SK-N-DZ (cell line): ENCODE measurements at regions not wholly inside any gene's neighbourhood (a gene's known extent, or its start where the extent isn't known, plus 50 kb on each side); places are given as distances from the start of the nearest gene placed in this dataset.
"Not testable (repeated sequence)": the region's sequence is repeated elsewhere in the genome, so short reads cannot be mapped to it uniquely, and the experiment has no call there.

Experiments
- DNase-seq: peaks from one replicate; pipeline ENCODE4 v3.0.0-alpha.2; 2015; ENCODE audit warnings: low spot score

GRCh38 chrX:136975684-136976470 lies 57.9 kb downstream of the GPR101 start:
- DNase-seq, result no peak

GRCh38 chrX:136967966-136968365 lies 65.8 kb downstream of the GPR101 start:
- no peak for DNase-seq

GRCh38 chrX:136963973-136964372 lies 69.8 kb downstream of the GPR101 start:
- DNase-seq, result no peak

DNA sequence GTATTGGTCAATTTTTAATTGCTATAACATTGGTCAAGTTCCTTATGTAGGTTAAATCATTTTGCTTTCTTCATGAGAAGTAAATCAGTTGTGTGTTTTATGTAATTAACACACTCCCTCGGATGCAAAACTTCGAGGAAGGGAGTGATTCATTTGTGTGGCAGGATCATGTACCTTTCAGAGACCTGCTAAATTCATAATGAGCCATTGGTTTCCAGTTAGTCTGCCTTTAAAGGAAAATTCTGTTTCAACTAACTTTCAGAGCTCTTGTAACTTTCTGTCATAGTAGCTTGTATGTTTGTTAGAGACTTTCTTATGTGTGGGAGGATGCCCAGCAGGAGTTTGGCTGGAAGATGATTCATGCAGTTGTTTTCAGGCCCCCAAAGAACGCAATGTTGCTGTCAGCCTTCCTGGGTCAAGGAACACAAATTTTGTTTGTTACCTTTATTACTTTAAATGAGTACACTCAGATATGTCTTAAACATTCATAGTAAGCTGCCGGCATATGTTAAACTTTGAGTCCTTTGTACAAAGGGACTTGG lies 72.1 kb downstream of the GPR101 start:
- DNase-seq, result no peak

GRCh38 chrX:136954930-136955329 lies 74.4 kb upstream of the RBMX start:
- peak; percentile 6 for DNase-seq

DNA sequence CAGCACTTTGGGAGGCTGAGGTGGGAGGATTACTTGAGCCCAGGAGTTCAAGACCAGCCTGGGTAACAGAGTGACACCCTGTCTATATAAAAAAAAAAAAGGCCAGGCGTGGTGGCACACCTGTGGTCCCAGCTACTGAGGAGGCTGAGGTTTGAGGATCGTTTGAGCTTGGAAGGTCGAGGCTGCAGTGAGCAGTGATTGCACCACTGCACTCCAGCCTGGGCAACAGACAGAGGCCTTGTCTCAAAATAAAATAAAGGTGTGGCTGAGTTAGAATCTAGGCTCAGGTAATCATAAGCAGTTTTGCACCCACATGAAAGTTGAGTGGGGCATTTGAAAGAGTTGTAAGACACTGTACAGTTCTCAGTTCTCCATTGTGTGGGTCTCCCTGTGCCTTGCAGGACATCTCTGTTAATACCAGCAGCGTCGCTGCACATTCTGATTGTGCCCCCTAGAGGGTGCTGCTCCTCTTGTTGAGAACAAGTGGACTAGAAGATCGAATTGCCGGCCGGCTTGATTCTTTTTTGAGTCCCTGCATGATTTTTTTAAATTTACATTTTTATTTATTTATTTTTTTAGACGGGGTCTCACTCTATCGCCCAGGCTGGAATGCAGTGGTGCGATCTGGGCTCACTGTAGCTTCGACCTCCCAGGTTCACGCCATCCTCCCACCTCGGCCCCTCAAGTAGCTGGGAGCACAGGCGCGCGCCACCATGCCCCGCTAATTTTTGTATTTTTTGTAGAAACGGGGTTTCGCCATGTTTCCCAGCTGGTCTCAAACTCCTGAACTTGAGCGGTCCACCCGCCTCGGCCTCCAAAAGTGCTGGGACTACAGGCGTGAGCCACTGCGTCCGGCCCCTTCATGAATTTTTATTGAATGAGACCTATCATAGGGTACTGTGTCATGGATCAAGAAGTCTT lies 73.6 kb upstream of the RBMX start:
- DNase-seq, result peak; percentile 68

DNA sequence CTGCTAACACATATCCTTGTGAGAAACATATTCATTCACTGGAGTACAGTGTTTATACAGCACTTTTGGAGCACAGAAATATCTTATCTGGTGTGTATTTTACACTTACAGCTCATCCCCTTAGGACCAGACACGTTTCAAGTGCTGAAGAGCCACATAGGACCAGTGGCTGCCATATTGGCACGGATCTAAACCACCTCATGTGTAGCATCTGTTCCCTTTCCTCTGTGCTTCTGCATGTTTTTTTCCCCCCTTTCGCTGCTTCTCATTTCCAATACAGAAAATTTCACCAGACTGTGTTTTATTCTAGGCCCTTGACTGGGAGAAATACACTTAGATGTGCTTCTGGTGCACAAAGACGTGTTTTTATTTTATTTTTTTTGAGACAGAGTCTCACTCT lies 69.7 kb upstream of the RBMX start:
- DNase-seq, result no peak

GRCh38 chrX:136941396-136942337 lies 61.1 kb upstream of the RBMX start:
- no peak for DNase-seq

GRCh38 chrX:136936183-136936549 lies 55.6 kb upstream of the RBMX start:
- DNase-seq, result no peak

GRCh38 chrX:136935533-136936182 lies 55.1 kb upstream of the RBMX start:
- not testable (repeated sequence) for DNase-seq

DNA sequence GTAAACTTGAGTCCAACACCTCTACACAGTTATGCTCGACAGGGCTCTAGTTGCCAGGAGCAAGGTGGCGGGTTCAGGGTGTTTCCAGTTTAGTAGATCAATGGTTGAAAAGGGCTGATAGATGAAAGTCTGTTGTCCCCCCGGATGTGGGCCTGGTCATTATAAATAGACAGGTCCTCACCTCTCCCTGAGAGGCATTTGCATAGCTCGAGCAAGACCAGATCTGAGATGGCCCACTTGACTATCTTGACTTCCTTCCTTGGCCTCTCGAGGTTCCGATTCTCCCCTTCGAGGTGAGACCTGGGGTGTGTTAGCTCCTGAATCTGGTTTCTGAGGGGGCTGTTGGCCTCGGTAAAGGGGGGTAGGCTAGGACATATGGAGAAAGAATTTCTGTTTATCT lies 54.1 kb upstream of the RBMX start:
- not testable (repeated sequence) for DNase-seq

- DNase-seq, result no peak
Observed at GRCh38 chrX:136933611-136934145, 53.2 kb upstream of the RBMX start.

DNA sequence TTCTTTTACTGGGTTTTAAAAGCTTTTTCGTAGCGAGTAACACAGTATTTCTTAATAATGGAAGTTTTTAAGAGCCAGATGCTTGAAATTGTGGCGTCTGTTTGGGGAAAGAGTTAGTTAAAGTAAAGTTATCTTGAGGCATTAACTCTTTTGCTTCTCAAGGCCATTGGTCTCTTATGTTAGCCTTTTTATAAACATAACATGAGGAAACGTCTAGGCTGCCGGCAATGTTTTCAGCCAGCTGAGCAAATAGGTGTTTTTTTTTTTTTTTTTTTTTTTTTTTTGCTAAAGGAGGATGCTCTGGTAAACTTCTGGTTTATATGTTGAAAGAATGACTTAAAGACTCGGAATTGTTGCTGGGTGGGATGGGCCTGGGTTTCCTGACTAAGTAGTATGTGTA lies 51.1 kb upstream of the RBMX start:
- DNase-seq, result no peak
